GM19324 (cell line): ENCODE measurements at regions not wholly inside any gene's neighbourhood (a gene's known extent, or its start where the extent isn't known, plus 50 kb on each side); places are given as distances from the start of the nearest gene placed in this dataset.
"Not testable (repeated sequence)": the region's sequence is repeated elsewhere in the genome, so short reads cannot be mapped to it uniquely, and the experiment has no call there.

Experiments
- ATAC-seq: cut with Tn5 transposase; IDR thresholded peaks from one replicate; pipeline ENCODE4 v1.9.1; 2021; ENCODE audit warnings: mild to moderate bottlenecking, moderate library complexity; ENCODE audit not compliant: unreplicated experiment, low FRiP score

- no peak for ATAC-seq
Measured at GRCh38 chr1:37360011-37360410, 114.4 kb upstream of the ZC3H12A start.

GRCh38 chr1:37362594-37363385, 111.6 kb upstream of the ZC3H12A start:
- ATAC-seq, result no peak

- no peak for ATAC-seq
Measured at GRCh38 chr1:37363535-37363934, 110.8 kb upstream of the ZC3H12A start.

- not testable (repeated sequence) for ATAC-seq
Measured at GRCh38 chr1:37368665-37369315, 105.6 kb upstream of the ZC3H12A start.

- no peak for ATAC-seq
Measured at GRCh38 chr1:37372302-37372701, 102.1 kb upstream of the ZC3H12A start.

- no peak for ATAC-seq
Measured at GRCh38 chr1:37372711-37373110, 101.7 kb upstream of the ZC3H12A start.

- no peak for ATAC-seq
Measured at GRCh38 chr1:37373413-37373812, 101.0 kb upstream of the ZC3H12A start.

GRCh38 chr1:37380546-37380945, 93.8 kb upstream of the ZC3H12A start:
- not testable (repeated sequence) for ATAC-seq

DNA sequence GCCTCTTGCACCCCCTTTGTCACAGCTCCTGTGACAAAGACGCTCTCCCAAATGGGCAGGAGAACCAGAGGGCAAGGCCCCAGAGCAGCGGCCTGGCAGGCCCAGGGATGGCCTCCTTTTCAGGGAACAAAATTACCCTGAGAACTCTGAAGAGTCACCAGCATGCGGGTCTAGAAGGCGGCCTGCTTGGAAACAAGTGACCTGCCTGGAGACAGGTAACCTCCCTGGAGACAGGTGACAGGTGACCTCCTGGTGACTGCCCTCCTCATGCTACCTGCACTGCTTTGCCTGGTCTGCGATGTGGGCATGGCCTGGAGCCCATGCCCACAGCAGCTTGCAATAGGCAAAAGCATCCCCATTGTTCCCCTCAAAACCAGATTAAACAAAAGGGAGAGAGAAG, 86.5 kb upstream of the ZC3H12A start:
- ATAC-seq, result no peak

DNA sequence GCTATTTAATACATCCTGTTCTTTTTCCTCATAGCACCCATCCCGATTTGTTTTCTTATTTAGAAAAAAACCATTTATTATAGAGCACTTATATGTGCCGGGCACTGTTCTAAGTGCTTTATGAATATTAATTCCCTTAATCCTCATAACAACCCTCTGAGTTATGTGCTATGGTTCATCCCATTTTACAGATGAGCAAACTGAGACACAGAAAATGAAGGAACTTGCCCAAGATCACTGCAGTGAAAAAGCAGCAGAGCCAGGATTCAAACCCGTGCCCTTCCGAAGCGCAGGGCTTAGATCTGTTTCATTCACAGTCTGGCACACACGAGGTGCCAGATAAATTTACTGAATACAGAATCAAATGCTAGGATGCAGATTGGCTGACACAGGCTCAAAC, 85.1 kb upstream of the ZC3H12A start:
- ATAC-seq, result no peak

DNA sequence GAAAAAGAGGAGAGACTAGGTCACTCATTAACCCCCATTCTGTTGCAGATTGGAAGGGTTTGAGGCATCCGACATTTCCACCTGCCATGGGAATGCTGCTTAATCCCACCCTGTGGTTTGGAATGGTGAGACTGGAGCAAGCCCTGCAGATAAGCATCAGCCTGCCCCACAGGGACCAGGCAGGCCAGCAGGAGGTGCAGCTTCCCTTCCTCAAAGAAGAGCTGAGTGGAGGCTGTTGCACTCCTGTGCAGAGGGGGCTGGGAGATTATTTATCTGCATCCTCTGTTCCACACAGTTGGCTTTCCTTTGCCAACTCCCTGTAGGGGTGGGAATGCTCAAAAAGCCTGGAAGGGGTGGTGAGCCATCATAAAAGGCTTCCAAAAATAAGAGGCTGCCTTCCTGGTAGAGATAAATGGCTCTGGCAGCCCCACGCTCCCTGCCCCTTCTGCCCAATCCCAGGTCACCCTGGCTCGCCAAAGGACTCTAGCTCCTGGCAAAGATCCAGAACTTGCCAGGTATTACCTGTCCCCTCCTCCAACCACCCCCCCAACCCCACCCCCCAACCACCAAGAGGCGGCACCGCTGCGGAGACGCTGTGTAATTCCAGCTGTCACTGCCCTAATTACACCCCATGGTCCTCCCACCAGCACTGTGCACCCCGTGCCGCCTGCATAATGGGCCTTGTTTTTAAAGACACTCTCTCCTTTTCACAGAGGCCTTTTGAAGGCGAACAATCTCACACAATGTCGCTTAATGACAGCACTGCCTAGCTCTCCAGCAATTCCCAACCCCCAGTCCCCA, 83.0 kb upstream of the ZC3H12A start:
- ATAC-seq, result no peak

GRCh38 chr1:37392051-37392450, 82.3 kb upstream of the ZC3H12A start:
- ATAC-seq, result no peak

GRCh38 chr1:37393173-37394120, 80.9 kb upstream of the ZC3H12A start:
- ATAC-seq, result no peak

GRCh38 chr1:37394574-37395464, 79.6 kb upstream of the ZC3H12A start:
- no peak for ATAC-seq

- no peak for ATAC-seq
Measured at GRCh38 chr1:37398096-37398495, 76.3 kb upstream of the ZC3H12A start.

DNA sequence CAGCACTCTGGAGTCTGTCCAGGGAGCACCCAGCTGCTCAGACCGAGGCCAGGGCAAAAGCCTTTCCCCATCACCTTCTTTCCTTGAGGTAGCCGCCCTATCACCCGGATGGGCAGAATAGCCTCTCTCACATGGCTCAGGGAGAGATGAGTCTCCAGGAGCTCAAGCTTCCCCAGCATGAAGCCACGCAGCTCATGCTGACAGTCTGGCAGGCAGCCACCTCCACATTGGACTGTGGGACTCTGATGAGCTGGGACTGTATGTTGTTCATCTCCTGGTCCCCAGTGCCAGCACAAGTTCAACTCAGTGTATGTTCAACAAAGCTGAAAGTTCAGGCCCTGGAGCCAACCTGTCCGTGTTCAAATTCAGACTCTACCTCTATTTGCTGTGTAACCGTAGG, 75.2 kb upstream of the ZC3H12A start:
- ATAC-seq, result no peak

DNA sequence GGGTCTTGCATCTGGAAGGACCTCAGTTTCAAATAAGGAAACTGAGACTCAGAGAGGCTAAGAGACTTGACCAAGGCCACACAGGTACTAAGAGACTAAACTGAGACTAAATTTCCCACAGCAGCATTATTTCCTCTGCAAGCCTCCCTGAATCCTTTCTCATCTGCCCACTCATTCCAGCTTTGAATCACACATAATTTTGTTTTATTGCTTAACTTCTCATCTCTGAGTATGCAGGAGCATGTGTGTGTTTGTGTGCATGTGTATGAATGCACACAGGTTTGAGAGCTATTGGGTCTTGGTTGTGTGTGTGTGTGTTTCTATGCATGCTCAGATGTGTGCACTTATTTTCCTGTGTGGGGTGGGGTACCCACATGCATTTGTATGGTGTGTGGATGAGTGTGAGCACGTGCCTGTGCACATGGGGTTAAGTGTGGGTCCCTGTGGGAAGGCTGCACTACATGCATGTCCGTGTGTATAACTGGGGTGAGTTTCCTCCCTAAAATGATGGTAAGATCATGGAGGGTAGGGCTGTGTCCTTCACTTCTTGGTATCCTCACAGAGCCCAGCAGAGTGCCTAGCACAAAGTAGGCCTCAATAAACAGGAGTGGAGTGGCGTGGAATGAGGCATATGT, 74.4 kb upstream of the ZC3H12A start:
- no peak for ATAC-seq

DNA sequence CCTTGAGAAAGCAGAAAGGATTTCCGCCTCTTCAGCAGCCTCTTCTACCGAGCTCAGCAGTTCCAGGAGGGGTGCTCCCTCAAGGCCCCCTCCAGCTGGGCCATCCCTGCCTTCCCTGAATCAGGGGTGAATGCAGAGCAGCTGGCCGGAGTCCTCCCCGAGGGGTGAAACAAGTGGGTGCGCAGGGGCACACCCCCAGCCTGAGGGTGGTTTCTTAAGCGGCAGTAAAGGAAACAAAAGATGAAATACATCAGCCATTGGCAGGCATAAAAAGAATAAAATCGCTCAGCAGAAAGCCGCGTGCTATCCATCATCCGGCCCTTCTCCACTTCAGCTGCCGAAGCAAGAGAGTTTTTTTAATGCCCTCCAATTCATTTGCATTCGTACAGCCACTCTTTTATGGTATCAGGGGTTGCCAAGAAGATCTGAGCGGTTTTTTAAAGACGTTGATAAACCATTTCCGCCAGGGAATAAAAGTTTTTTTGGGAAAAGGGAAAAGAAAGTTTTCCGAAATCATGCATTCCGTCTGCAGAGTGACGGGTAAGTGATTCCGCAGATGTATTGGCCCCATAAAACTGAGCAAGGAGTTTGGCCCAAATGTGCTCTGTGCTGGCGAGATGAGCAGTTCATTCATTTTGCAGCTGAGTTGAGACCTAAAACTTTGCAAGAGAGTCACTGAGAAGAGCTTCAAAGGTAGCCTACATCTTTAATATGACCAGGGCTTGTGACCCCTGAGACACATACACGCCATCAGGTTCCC, 73.7 kb upstream of the ZC3H12A start:
- ATAC-seq, result no peak
